AG09319 (cell line): ENCODE measurements at regions not wholly inside any gene's neighbourhood (a gene's known extent, or its start where the extent isn't known, plus 50 kb on each side); places are given as distances from the start of the nearest gene placed in this dataset.

Source experiments
- DNase-seq: peaks from one replicate; pipeline ENCODE4 v3.0.0-alpha.2; 2010; ENCODE audit warnings: low read depth; ENCODE audit errors: extremely low read depth
- CTCF ChIP-seq: IDR thresholded peaks from 2 replicates; pipeline ENCODE4 v1.5.1; 2011; ENCODE audit warnings: low read depth, mild to moderate bottlenecking, inconsistent platforms, low read length, moderate library complexity

- no peak for TF ChIP-seq CTCF
- DNase-seq = no peak
These were observed 443.7 kb downstream of the GXYLT1 start for GRCh38 chr12:41700940-41701339.

DNA sequence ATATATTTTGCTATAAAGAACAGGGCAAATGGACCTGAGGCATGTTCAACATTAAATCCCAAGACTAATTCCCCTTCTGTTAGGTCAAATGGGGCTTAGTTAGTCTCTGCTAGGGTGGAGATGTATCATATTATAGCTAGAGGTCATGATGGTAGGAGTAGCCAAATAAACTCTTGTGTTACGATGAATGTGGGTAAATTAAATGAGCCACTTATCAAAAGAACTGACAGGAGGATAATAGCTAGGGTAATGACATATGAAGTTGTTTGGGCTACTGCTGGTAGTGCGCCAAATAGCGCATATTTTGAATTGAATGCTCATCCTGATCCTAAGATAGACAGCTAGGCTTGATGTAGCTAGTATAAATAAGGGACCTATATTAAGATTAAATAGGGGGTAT is 445.0 kb downstream of the GXYLT1 start:
- no peak for TF ChIP-seq CTCF
- DNase-seq = no peak

GRCh38 chr12:41697161-41697560 is 447.5 kb downstream of the GXYLT1 start:
- TF ChIP-seq CTCF = no peak

GRCh38 chr12:41684997-41685396 is 459.7 kb downstream of the GXYLT1 start:
- no peak for TF ChIP-seq CTCF
- DNase-seq = no peak

More at GRCh38 chr12:41697161-41697560, 447.5 kb downstream of the GXYLT1 start:
- DNase-seq = no peak

DNA sequence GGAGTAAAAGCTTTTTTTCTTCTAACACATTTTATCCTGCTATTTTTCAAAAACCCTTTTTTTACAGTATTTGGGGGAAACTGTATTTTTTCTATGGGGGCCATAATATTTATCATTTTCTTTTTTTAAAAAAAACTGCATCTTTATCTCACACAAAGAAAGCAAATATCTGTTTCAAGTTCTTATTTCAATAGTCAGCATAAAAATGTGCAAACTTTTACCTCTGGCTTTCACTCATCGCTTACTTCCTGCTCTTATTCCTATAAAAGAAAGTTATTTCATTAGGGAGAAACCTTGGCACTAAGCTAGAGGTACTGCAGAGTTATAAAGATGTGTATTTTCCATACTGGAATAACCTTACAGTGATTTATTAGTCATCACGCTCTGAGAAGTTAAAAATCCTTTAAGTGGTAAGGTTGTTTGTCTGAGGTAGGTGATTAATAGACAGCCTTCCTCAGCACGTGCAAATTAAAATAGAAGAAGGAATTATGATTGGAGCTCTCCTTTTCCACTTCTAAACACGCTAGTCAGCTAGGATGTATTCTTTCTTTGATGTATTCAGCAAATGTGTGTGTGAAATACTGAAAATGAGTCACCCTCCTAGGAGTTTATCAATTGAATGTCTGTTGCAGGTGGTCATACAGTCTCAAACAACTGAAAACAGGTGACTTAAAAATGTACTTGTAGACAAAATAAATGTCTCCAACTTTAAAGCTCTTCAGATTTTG is 461.0 kb downstream of the GXYLT1 start:
- TF ChIP-seq CTCF = no peak

DNA sequence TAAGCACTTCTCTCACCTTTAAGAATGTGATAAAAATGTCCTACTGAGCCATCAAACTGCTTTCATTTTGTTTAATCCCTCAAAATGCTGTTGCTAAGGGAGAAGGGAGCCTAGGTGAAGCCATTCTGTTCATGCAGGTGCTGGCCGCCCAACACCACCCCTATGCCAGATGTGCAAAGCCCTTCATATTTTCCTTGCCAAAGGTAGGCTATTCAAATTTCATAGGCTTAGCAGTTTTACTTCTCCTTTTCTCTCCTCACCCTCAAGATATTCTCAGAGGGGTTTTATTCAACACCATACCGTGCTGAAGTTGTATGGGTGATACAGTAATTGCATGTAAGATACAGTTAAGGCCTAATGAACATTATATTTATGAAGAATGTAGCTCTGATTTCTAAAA is 461.7 kb downstream of the GXYLT1 start:
- no peak for DNase-seq

More for the DNA sequence above, 461.0 kb downstream of the GXYLT1 start:
- no peak for DNase-seq

More for the DNA sequence above, 461.7 kb downstream of the GXYLT1 start:
- no peak for TF ChIP-seq CTCF
